Karpas-422 (cell line): ENCODE measurements at regions not wholly inside any gene's neighbourhood (a gene's known extent, or its start where the extent isn't known, plus 50 kb on each side); places are given as distances from the start of the nearest gene placed in this dataset.

Experiments
- DNase-seq: peaks from one replicate; pipeline ENCODE4 v3.0.0-alpha.2; 2015
- H2AFZ ChIP-seq: fragments of 200-600 bp; sonication (generic); 2 replicates; pipeline ENCODE4 v1.6.1; 2014; ENCODE audit warnings: antibody characterized with exemption, low read length, mixed read lengths
- H3K27ac ChIP-seq: fragments of 200-600 bp; sonication (generic); 2 replicates; pipeline ENCODE4 v1.5.1; 2014; ENCODE audit warnings: mild to moderate bottlenecking, low read length, moderate library complexity
- H3K27me3 ChIP-seq: fragments of 200-600 bp; sonication (generic); 2 replicates; pipeline ENCODE4 v1.6.1; 2014; ENCODE audit warnings: low read length, mixed read lengths
- H3K36me3 ChIP-seq: fragments of 200-600 bp; sonication (generic); 2 replicates; pipeline ENCODE4 v1.6.1; 2014; ENCODE audit warnings: low read length, mixed read lengths; ENCODE audit not compliant: insufficient read depth
- H3K4me1 ChIP-seq: fragments of 200-600 bp; sonication (generic); 2 replicates; pipeline ENCODE4 v1.6.1; 2014; ENCODE audit warnings: mild to moderate bottlenecking, low read length, mixed read lengths
- H3K4me2 ChIP-seq: fragments of 200-600 bp; sonication (generic); 2 replicates; pipeline ENCODE4 v1.6.1; 2014; ENCODE audit warnings: low read length, low read depth, mild to moderate bottlenecking; ENCODE audit not compliant: poor library complexity, severe bottlenecking
- H3K4me3 ChIP-seq: fragments of 200-600 bp; sonication (generic); 2 replicates; pipeline ENCODE4 v1.5.1; 2014; ENCODE audit warnings: mild to moderate bottlenecking, antibody characterized with exemption, low read length, mixed read lengths
- H3K79me2 ChIP-seq: fragments of 200-600 bp; sonication (generic); 2 replicates; pipeline ENCODE4 v1.6.1; 2014; ENCODE audit warnings: mild to moderate bottlenecking, low read length, mixed read lengths
- H3K9ac ChIP-seq: fragments of 200-600 bp; sonication (generic); 2 replicates; pipeline ENCODE4 v1.6.0; 2014; ENCODE audit warnings: low read length
- H3K9me2 ChIP-seq: fragments of 200-600 bp; sonication (generic), shearing (Covaris generic); replicated peaks from 2 replicates; pipeline ENCODE4 v1.6.0; 2014; ENCODE audit warnings: mild to moderate bottlenecking, low read length, moderate library complexity; ENCODE audit not compliant: insufficient read depth
- H3K9me3 ChIP-seq: fragments of 300-700, 200-600 bp; sonication (generic); 2 replicates; pipeline ENCODE4 v1.6.1; 2014; ENCODE audit warnings: low read length, mixed read lengths
- H4K20me1 ChIP-seq: fragments of 200-600 bp; sonication (generic); 2 replicates; pipeline ENCODE4 v1.6.1; 2014; ENCODE audit warnings: mild to moderate bottlenecking, antibody characterized with exemption, low read length, low read depth; ENCODE audit not compliant: insufficient read depth

- Histone ChIP-seq H3K27ac (no peak overlapping the region), H3K9me3 (no peaks in the 10 kb centered on the region), H3K4me1 (peaks cover 10% of the 10 kb centered on the region), H3K9me2 (no peaks in the 10 kb centered on the region), H3K36me3 (no peaks in the 10 kb centered on the region), H3K27me3 (no peaks in the 10 kb centered on the region), H3K4me3 (no peak overlapping the region), H4K20me1 (no peaks in the 10 kb centered on the region), H2AFZ (peak overlapping the region; percentile 9), H3K9ac (no peak overlapping the region), H3K4me2 (no peak overlapping the region), H3K79me2 (no peaks in the 10 kb centered on the region)
- no peak for DNase-seq
These were observed 611.0 kb downstream of the FSCB start for GRCh38 chr14:43896044-43896443.

- H3K4me1 ChIP-seq = peaks cover under 1% of the 10 kb centered on the region; the same call in 1 of the 2 replicates
- H3K9ac ChIP-seq = no peak overlapping the region
- H4K20me1 ChIP-seq = no peaks in the 10 kb centered on the region
- DNase-seq = peak; percentile 81
- no peak overlapping the region for H2AFZ ChIP-seq
- H3K9me2 ChIP-seq = no peaks in the 10 kb centered on the region
- H3K36me3 ChIP-seq = no peaks in the 10 kb centered on the region
- no peak overlapping the region for H3K4me3 ChIP-seq
- H3K4me2 ChIP-seq = no peak overlapping the region
- no peak overlapping the region for H3K27ac ChIP-seq
- H3K9me3 ChIP-seq = no peaks in the 10 kb centered on the region
- no peaks in the 10 kb centered on the region for H3K79me2 ChIP-seq
- H3K27me3 ChIP-seq = no peaks in the 10 kb centered on the region
These were observed 612.5 kb downstream of the FSCB start for GRCh38 chr14:43894534-43894933.

GRCh38 chr14:43887523-43887922 lies 619.6 kb downstream of the FSCB start:
- no peak overlapping the region for H3K4me2 ChIP-seq
- H3K4me3 ChIP-seq = no peak overlapping the region
- no peak overlapping the region for H2AFZ ChIP-seq
- no peaks in the 10 kb centered on the region for H3K27me3 ChIP-seq
- H3K27ac ChIP-seq = no peak overlapping the region
- no peaks in the 10 kb centered on the region for H3K9me2 ChIP-seq
- H4K20me1 ChIP-seq = no peaks in the 10 kb centered on the region
- H3K9me3 ChIP-seq = no peaks in the 10 kb centered on the region
- H3K4me1 ChIP-seq = no peaks in the 10 kb centered on the region
- no peaks in the 10 kb centered on the region for H3K36me3 ChIP-seq
- H3K79me2 ChIP-seq = no peaks in the 10 kb centered on the region
- no peak overlapping the region for H3K9ac ChIP-seq
- DNase-seq = no peak

GRCh38 chr14:43877351-43877960 lies 629.6 kb downstream of the FSCB start:
- H3K9me3 ChIP-seq = no peaks in the 10 kb centered on the region
- H3K4me1 ChIP-seq = 0 out of 2 replicates have a peak, but pooled peaks cover 4% of the 10 kb centered on the region
- H3K4me2 ChIP-seq = no peak overlapping the region
- no peaks in the 10 kb centered on the region for H3K36me3 ChIP-seq
- no peak for DNase-seq
- H2AFZ ChIP-seq = peak overlapping the region; percentile 83
- H3K27me3 ChIP-seq = no peaks in the 10 kb centered on the region
- no peak overlapping the region for H3K9ac ChIP-seq
- H3K4me3 ChIP-seq = no peak overlapping the region
- H3K79me2 ChIP-seq = no peaks in the 10 kb centered on the region
- no peak overlapping the region for H3K27ac ChIP-seq
- H4K20me1 ChIP-seq = no peaks in the 10 kb centered on the region
- no peaks in the 10 kb centered on the region for H3K9me2 ChIP-seq

- 0 out of 2 replicates have a peak overlapping the region, but pooled peaks have one; percentile 2 for H2AFZ ChIP-seq
- no peak for DNase-seq
- no peak overlapping the region for H3K4me2 ChIP-seq
- no peaks in the 10 kb centered on the region for H3K27me3 ChIP-seq
- H3K4me3 ChIP-seq = no peak overlapping the region
- no peak overlapping the region for H3K27ac ChIP-seq
- H3K9ac ChIP-seq = no peak overlapping the region
- no peaks in the 10 kb centered on the region for H4K20me1 ChIP-seq
- H3K79me2 ChIP-seq = no peaks in the 10 kb centered on the region
- no peaks in the 10 kb centered on the region for H3K9me2 ChIP-seq
- 0 out of 2 replicates have a peak, but pooled peaks cover 4% of the 10 kb centered on the region for H3K4me1 ChIP-seq
- no peaks in the 10 kb centered on the region for H3K36me3 ChIP-seq
- H3K9me3 ChIP-seq = no peaks in the 10 kb centered on the region
These were observed 634.1 kb downstream of the FSCB start for GRCh38 chr14:43872752-43873655.

GRCh38 chr14:43872222-43872621 lies 634.9 kb downstream of the FSCB start:
- Histone ChIP-seq H3K27ac (no peak overlapping the region), H3K9me3 (no peaks in the 10 kb centered on the region), H3K9me2 (no peaks in the 10 kb centered on the region), H3K4me2 (no peak overlapping the region), H3K9ac (no peak overlapping the region), H3K36me3 (no peaks in the 10 kb centered on the region), H4K20me1 (no peaks in the 10 kb centered on the region), H3K4me3 (no peak overlapping the region), H2AFZ (no peak overlapping the region), H3K79me2 (no peaks in the 10 kb centered on the region), H3K27me3 (no peaks in the 10 kb centered on the region), H3K4me1 (no peaks in the 10 kb centered on the region)
- DNase-seq = no peak

GRCh38 chr14:43858981-43859380 lies 648.1 kb downstream of the FSCB start:
- no peaks in the 10 kb centered on the region for H3K27me3 ChIP-seq
- H3K9me3 ChIP-seq = peaks cover 3% of the 10 kb centered on the region; the same call in 1 of the 2 replicates
- H3K36me3 ChIP-seq = no peaks in the 10 kb centered on the region
- H3K27ac ChIP-seq = no peak overlapping the region
- H4K20me1 ChIP-seq = no peaks in the 10 kb centered on the region
- H3K9me2 ChIP-seq = no peaks in the 10 kb centered on the region
- H3K9ac ChIP-seq = no peak overlapping the region
- no peaks in the 10 kb centered on the region for H3K79me2 ChIP-seq
- no peak overlapping the region for H3K4me3 ChIP-seq
- DNase-seq = no peak
- H3K4me1 ChIP-seq = peaks cover 5% of the 10 kb centered on the region
- H2AFZ ChIP-seq = peak overlapping the region; percentile 73; the same call in 1 of the 2 replicates
- no peak overlapping the region for H3K4me2 ChIP-seq

GRCh38 chr14:43855556-43855955 lies 651.5 kb downstream of the FSCB start:
- Histone ChIP-seq H3K9me2 (no peaks in the 10 kb centered on the region), H3K36me3 (no peaks in the 10 kb centered on the region), H3K4me3 (no peak overlapping the region)

More at GRCh38 chr14:43855556-43855955, 651.5 kb downstream of the FSCB start:
- Histone ChIP-seq H3K4me1 (peaks cover 13% of the 10 kb centered on the region), H3K27ac (no peak overlapping the region), H2AFZ (peak overlapping the region; percentile 94), H3K27me3 (no peaks in the 10 kb centered on the region), H3K4me2 (no peak overlapping the region), H3K79me2 (no peaks in the 10 kb centered on the region), H4K20me1 (no peaks in the 10 kb centered on the region), H3K9ac (no peak overlapping the region), H3K9me3 (no peaks in the 10 kb centered on the region)
- DNase-seq = no peak
